Transverse colon (tissue), 4 donors: ENCODE measurements at regions not wholly inside any gene's neighbourhood (a gene's known extent, or its start where the extent isn't known, plus 50 kb on each side); places are given as distances from the start of the nearest gene placed in this dataset.
"Not testable (repeated sequence)": the region's sequence is repeated elsewhere in the genome, so short reads cannot be mapped to it uniquely, and the experiment has no call there.

ENCODE experiments used
- DNase-seq: peaks from one replicate; pipeline ENCODE4 v3.0.0-alpha.2; 2019
- H3K27ac ChIP-seq, 4 donors: fragments of 200-600 bp; sonication (generic); 2 replicates each; pipeline ENCODE4 v1.5.1; 2016 to 2018; ENCODE audit warnings: inconsistent platforms in 4 of 4
- H3K27me3 ChIP-seq: fragments of 200-600 bp; sonication (generic); 2 replicates; pipeline ENCODE4 v1.5.1; 2017; ENCODE audit warnings: inconsistent platforms
- H3K36me3 ChIP-seq, 4 donors: fragments of 200-600 bp; sonication (generic); 2 replicates each; pipeline ENCODE4 v1.5.1; 2017 to 2019; ENCODE audit warnings: inconsistent platforms in 4 of 4
- H3K4me1 ChIP-seq, 4 donors: fragments of 200-600 bp; sonication (generic); 2 replicates each; pipeline ENCODE4 v1.5.1; 2017 to 2020; ENCODE audit warnings: inconsistent platforms in 4 of 4
- H3K4me3 ChIP-seq, 4 donors: fragments of 200-600 bp; sonication (generic); 1 replicate in 1 of 4; 2 replicates in 3 of 4; pipeline versions ENCODE4 v1.5.1 to v1.6.1; 2017 to 2019; ENCODE audit warnings: inconsistent platforms in 4 of 4
- H3K9me3 ChIP-seq, 2 donors: fragments of 200-600 bp; sonication (generic); 2 replicates each; pipeline ENCODE4 v1.5.1; 2017 to 2019; ENCODE audit warnings: inconsistent platforms in 2 of 2
- CTCF ChIP-seq, 5 experiments: fragments of 200-600 bp in 3 of 5; fragments of 450-650 bp in 2 of 5; sonication (generic) in 3 of 5; IDR thresholded peaks; 1 replicate in 2 of 5; 2 replicates in 3 of 5; pipeline ENCODE4 v1.5.1; 2016 to 2017; ENCODE audit warnings: antibody characterized with exemption in 5 of 5, inconsistent platforms in 3 of 5, mild to moderate bottlenecking in 2 of 5, moderate library complexity in 1 of 5
- EP300 ChIP-seq: sonication (generic); formaldehyde crosslinking; IDR thresholded peaks from one replicate; pipeline ENCODE4 v1.6.1; 2017; ENCODE audit warnings: antibody characterized with exemption, low read depth
- POLR2A ChIP-seq: fragments of 450-650 bp; IDR thresholded peaks from one replicate; pipeline ENCODE4 v1.6.1; 2016; ENCODE audit warnings: antibody characterized with exemption, mild to moderate bottlenecking, moderate library complexity
- POLR2AphosphoS5 ChIP-seq, 3 donors: sonication (generic); formaldehyde crosslinking; IDR thresholded peaks; one replicate each; pipeline ENCODE4 v1.6.1; 2016; ENCODE audit warnings: antibody characterized with exemption in 3 of 3
- WGBS, 2 donors: methylation state at CpG; one replicate each; pipeline ENCODE4 v1.1.5; 2018; ENCODE audit warnings: low coverage in 1 of 2; 5-methylcytosine and 5-hydroxymethylcytosine counted together
- in situ Hi-C, 4 donors: fragments of 200-750 bp; cut with MboI; loops; one replicate each; pipeline versions ENCODE4 v1.15.0 to v1.15.1; 2017; ENCODE audit warnings: low sequenced_read_pairs in 3 of 4, low pct_ligation_motif_present in 1 of 4, low pct_unique_long_range_greater_than_20kb in 1 of 4
- intact Hi-C: fragments of 100-400 bp; cut with DNase I; formaldehyde crosslinking; loops from one replicate; pipeline ENCODE4 v1.15.1; 2023; ENCODE audit warnings: low total_unique reads

GRCh38 chr11:21656065-21656464 lies 536.8 kb upstream of the ANO5 start:
- intact Hi-C loops (no loop called here), in situ Hi-C loops (no loop called here)
- Histone ChIP-seq H3K27me3 (no peaks in the 10 kb centered on the region), H3K9me3 (no peaks in the 10 kb centered on the region), H3K4me3 (no peak overlapping the region), H3K27ac (no peak overlapping the region), H3K36me3 (no peaks in the 10 kb centered on the region), H3K4me1 (no peaks in the 10 kb centered on the region)
- TF ChIP-seq EP300 = no peak
- TF ChIP-seq CTCF (IDR thresholded peaks at IDR 0.05) = no peak
- no peak for TF ChIP-seq POLR2AphosphoS5 (IDR thresholded peaks at IDR 0.05)
- no peak for TF ChIP-seq POLR2A
- DNase-seq = no peak
- WGBS, 2 donors = 85 to 90% methylated on average over 4 of the region's 4 CpGs

GRCh38 chr11:21658654-21659193 lies 534.2 kb upstream of the ANO5 start:
- Histone ChIP-seq H3K36me3 (no peaks in the 10 kb centered on the region), H3K9me3 (peaks cover 0 to 7% of the 10 kb centered on the region in 2 donors), H3K4me1 (no peaks in the 10 kb centered on the region), H3K27me3 (no peaks in the 10 kb centered on the region), H3K27ac (no peak overlapping the region), H3K4me3 (no peak overlapping the region)
- in situ Hi-C loops (no loop called here), intact Hi-C loops (no loop called here)
- 67 to 68% methylated on average over 2 to 4 of the region's 4 CpGs for WGBS, 2 donors
- DNase-seq = no peak
- TF ChIP-seq POLR2A = no peak
- TF ChIP-seq CTCF (IDR thresholded peaks at IDR 0.05) = no peak
- no peak for TF ChIP-seq EP300
- no peak for TF ChIP-seq POLR2AphosphoS5 (IDR thresholded peaks at IDR 0.05)

GRCh38 chr11:21659377-21659776 lies 533.5 kb upstream of the ANO5 start:
- H3K36me3 ChIP-seq, in situ Hi-C loops, intact Hi-C loops, H3K27ac ChIP-seq, H3K9me3 ChIP-seq, H3K27me3 ChIP-seq, H3K4me3 ChIP-seq, H3K4me1 ChIP-seq, DNase-seq: not testable (repeated sequence)
- WGBS, 2 donors = 43 to 78% methylated on average over 1 to 2 of the region's 2 CpGs

- Histone ChIP-seq H3K36me3 (no peaks in the 10 kb centered on the region), H3K9me3 (peaks cover 0 to 7% of the 10 kb centered on the region in 2 donors), H3K4me3 (no peak overlapping the region), H3K4me1 (no peaks in the 10 kb centered on the region), H3K27me3 (no peaks in the 10 kb centered on the region), H3K27ac (no peak overlapping the region)
- in situ Hi-C loops (no loop called here), intact Hi-C loops (no loop called here)
- TF ChIP-seq POLR2AphosphoS5 (IDR thresholded peaks at IDR 0.05) = no peak
- TF ChIP-seq CTCF (IDR thresholded peaks at IDR 0.05) = no peak
- no peak for TF ChIP-seq EP300
- no peak for TF ChIP-seq POLR2A
- DNase-seq = no peak
Observed at GRCh38 chr11:21659961-21660360, 532.9 kb upstream of the ANO5 start.

GRCh38 chr11:21675049-21675616 lies 517.8 kb upstream of the ANO5 start:
- Histone ChIP-seq H3K27me3 (no peaks in the 10 kb centered on the region), H3K27ac (no peak overlapping the region), H3K36me3 (no peaks in the 10 kb centered on the region), H3K9me3 (peaks cover 8 to 11% of the 10 kb centered on the region in 2 donors), H3K4me1 (no peaks in the 10 kb centered on the region), H3K4me3 (no peak overlapping the region)
- in situ Hi-C loops = no loop called here
- no peak for TF ChIP-seq EP300
- TF ChIP-seq POLR2AphosphoS5 (IDR thresholded peaks at IDR 0.05) = no peak
- no peak for TF ChIP-seq POLR2A
- TF ChIP-seq CTCF (IDR thresholded peaks at IDR 0.05) = no peak
- intact Hi-C loops = no loop called here
- DNase-seq = no peak
- 67 to 84% methylated on average over 3 to 6 of the region's 6 CpGs for WGBS, 2 donors
